CD8-positive, alpha-beta memory T cell (primary cell): ENCODE measurements at regions not wholly inside any gene's neighbourhood (a gene's known extent, or its start where the extent isn't known, plus 50 kb on each side); places are given as distances from the start of the nearest gene placed in this dataset.

Experiments
- CTCF ChIA-PET: fragments of 350-600 bp; sonication (Branson Sonifier 250); formaldehyde crosslinking; loops from one replicate; lab custom pipeline; 2021; ENCODE audit warnings: antibody characterized with exemption; lab: Charles Lee
- POLR2A ChIA-PET: fragments of 350-600 bp; sonication (Branson Sonifier 250); formaldehyde crosslinking; loops from one replicate; lab custom pipeline; 2021; ENCODE audit warnings: antibody characterized with exemption; lab: Charles Lee
- DNase-seq, 5 donors: peaks; one replicate each; pipeline versions ENCODE4 v3.0.0 to v3.0.0-alpha.2; 2020 to 2022; ENCODE audit warnings: mixed read lengths in 1 of 5
- H3K27ac ChIP-seq: one replicate; pipeline ENCODE4 v1.7.0; 2013; ENCODE audit warnings: low read depth, mild to moderate bottlenecking, low read length, moderate library complexity
- H3K27me3 ChIP-seq: 2 replicates; pipeline ENCODE4 v1.7.0; 2013; ENCODE audit warnings: low read length, mild to moderate bottlenecking; ENCODE audit not compliant: insufficient read depth, poor library complexity, severe bottlenecking
- H3K36me3 ChIP-seq: 2 replicates; pipeline ENCODE4 v1.7.0; 2013; ENCODE audit warnings: mild to moderate bottlenecking, low read length, moderate library complexity; ENCODE audit not compliant: insufficient read depth
- H3K4me1 ChIP-seq: 2 replicates; pipeline ENCODE4 v1.7.0; 2013; ENCODE audit warnings: mild to moderate bottlenecking, low read length, moderate library complexity; ENCODE audit not compliant: insufficient read depth
- H3K4me3 ChIP-seq: 2 replicates; pipeline ENCODE4 v1.7.0; 2013; ENCODE audit warnings: mild to moderate bottlenecking, low read length
- H3K9me3 ChIP-seq: 2 replicates; pipeline ENCODE4 v1.7.0; 2013; ENCODE audit warnings: mild to moderate bottlenecking, low read length
- H3K27ac Mint-ChIP-seq, 8 donors: one replicate each; pipeline ENCODE4 v1.8.0; 2020 to 2021; ENCODE audit warnings: mixed read lengths in 8 of 8, mild to moderate bottlenecking in 6 of 8, inconsistent platforms in 3 of 8, moderate library complexity in 3 of 8
- H3K27me3 Mint-ChIP-seq, 2 donors: one replicate each; pipeline ENCODE4 v1.8.0; 2020 to 2021; ENCODE audit warnings: mixed read lengths in 2 of 2, mild to moderate bottlenecking in 1 of 2, moderate library complexity in 1 of 2
- H3K36me3 Mint-ChIP-seq, 3 donors: one replicate each; pipeline ENCODE4 v1.8.0; 2020 to 2021; ENCODE audit warnings: mixed read lengths in 3 of 3, inconsistent platforms in 1 of 3, mild to moderate bottlenecking in 1 of 3
- H3K4me1 Mint-ChIP-seq, 3 donors: one replicate each; pipeline ENCODE4 v1.8.0; 2020 to 2021; ENCODE audit warnings: mixed read lengths in 3 of 3, inconsistent platforms in 1 of 3, mild to moderate bottlenecking in 1 of 3
- H3K4me3 Mint-ChIP-seq, 7 donors: one replicate each; pipeline ENCODE4 v1.8.0; 2020 to 2021; ENCODE audit warnings: mixed read lengths in 7 of 7, mild to moderate bottlenecking in 6 of 7, moderate library complexity in 4 of 7, inconsistent platforms in 2 of 7
- H3K9me3 Mint-ChIP-seq, 5 donors: one replicate each; pipeline ENCODE4 v1.8.0; 2020 to 2022; ENCODE audit warnings: mixed read lengths in 5 of 5, mild to moderate bottlenecking in 3 of 5, moderate library complexity in 2 of 5, inconsistent platforms in 1 of 5

GRCh38 chr13:48797127-48797526, 143.4 kb downstream of the CYSLTR2 start:
- DNase-seq: no peak
- Histone ChIP-seq H3K27me3 (no peaks in the 10 kb centered on the region), H3K27ac (no peak overlapping the region), H3K36me3 (no peaks in the 10 kb centered on the region), H3K9me3 (no peaks in the 10 kb centered on the region), H3K4me3 (no peak overlapping the region), H3K4me1 (no peaks in the 10 kb centered on the region)
- Mint-ChIP-seq H3K27me3 (peaks cover 0 to 1% of the 10 kb centered on the region in 2 donors), H3K4me1 (no peaks in the 10 kb centered on the region), H3K36me3 (peaks cover 0 to 1% (median 0%) of the 10 kb centered on the region in 3 donors), H3K9me3 (no peaks in the 10 kb centered on the region), H3K27ac (no peak overlapping the region), H3K4me3 (no peak overlapping the region)
- CTCF ChIA-PET: no interaction called here
- POLR2A ChIA-PET: no interaction called here

- POLR2A ChIA-PET: no interaction called here
- H3K4me1 Mint-ChIP-seq: no peaks in the 10 kb centered on the region
- H3K27me3 Mint-ChIP-seq: peaks cover 0 to 1% of the 10 kb centered on the region in 2 donors
- Histone ChIP-seq H3K9me3 (no peaks in the 10 kb centered on the region), H3K36me3 (no peaks in the 10 kb centered on the region), H3K27ac (no peak overlapping the region), H3K4me1 (no peaks in the 10 kb centered on the region), H3K4me3 (no peak overlapping the region), H3K27me3 (no peaks in the 10 kb centered on the region)
- H3K9me3 Mint-ChIP-seq: no peaks in the 10 kb centered on the region
- H3K4me3 Mint-ChIP-seq: no peak overlapping the region
- no peak overlapping the region for H3K27ac Mint-ChIP-seq
- CTCF ChIA-PET: interaction anchor here (0.9 to 1.2 kb wide), 2 partner anchors 14 to 30 kb away, joined by 3 to 4 read pairs; no protein-coding TSS in a partner anchor
- no peak for DNase-seq
- peaks cover 0 to 1% (median 0%) of the 10 kb centered on the region in 3 donors for H3K36me3 Mint-ChIP-seq
Observed at GRCh38 chr13:48797761-48798160, 144.0 kb downstream of the CYSLTR2 start.

GRCh38 chr13:48798180-48798579, 144.5 kb downstream of the CYSLTR2 start:
- H3K9me3 ChIP-seq: no peaks in the 10 kb centered on the region
- Mint-ChIP-seq H3K4me1 (no peaks in the 10 kb centered on the region), H3K36me3 (peaks cover 0 to 1% (median 0%) of the 10 kb centered on the region in 3 donors), H3K27ac (no peak overlapping the region), H3K4me3 (no peak overlapping the region), H3K27me3 (peaks cover 0 to 1% of the 10 kb centered on the region in 2 donors), H3K9me3 (no peaks in the 10 kb centered on the region)
- no peaks in the 10 kb centered on the region for H3K27me3 ChIP-seq
- H3K27ac ChIP-seq: no peak overlapping the region
- DNase-seq: no peak
- H3K4me1 ChIP-seq: no peaks in the 10 kb centered on the region
- no peaks in the 10 kb centered on the region for H3K36me3 ChIP-seq
- H3K4me3 ChIP-seq: no peak overlapping the region
- ChIA-PET CTCF (interaction anchor here (0.9 to 1.2 kb wide), 2 partner anchors 14 to 30 kb away, joined by 3 to 4 read pairs; no protein-coding TSS in a partner anchor), POLR2A (no interaction called here)

GRCh38 chr13:48801255-48801654, 147.5 kb downstream of the CYSLTR2 start:
- Mint-ChIP-seq H3K36me3 (no peaks in the 10 kb centered on the region), H3K27me3 (no peaks in the 10 kb centered on the region), H3K4me1 (peaks cover 15 to 17% (median 17%) of the 10 kb centered on the region in 3 donors), H3K9me3 (peaks cover 0 to 4% (median 0%) of the 10 kb centered on the region in 5 donors), H3K4me3 (no peak overlapping the region), H3K27ac (no peak overlapping the region)
- no peak overlapping the region for H3K4me3 ChIP-seq
- DNase-seq: no peak
- ChIA-PET CTCF (no interaction called here), POLR2A (no interaction called here)
- H3K9me3 ChIP-seq: no peaks in the 10 kb centered on the region
- no peaks in the 10 kb centered on the region for H3K36me3 ChIP-seq
- H3K4me1 ChIP-seq: peaks cover 17% of the 10 kb centered on the region
- H3K27ac ChIP-seq: no peak overlapping the region
- H3K27me3 ChIP-seq: no peaks in the 10 kb centered on the region

GRCh38 chr13:48804821-48805601, 151.3 kb downstream of the CYSLTR2 start:
- no peak overlapping the region for H3K27ac ChIP-seq
- H3K27me3 ChIP-seq: no peaks in the 10 kb centered on the region
- POLR2A ChIA-PET: no interaction called here
- CTCF ChIA-PET: interaction anchor here (1.6 kb wide), 1 partner anchor 36 kb away, joined by 4 read pairs; no protein-coding TSS in a partner anchor
- Mint-ChIP-seq H3K9me3 (peaks cover 0 to 4% (median 0%) of the 10 kb centered on the region in 5 donors), H3K4me3 (peak overlapping the region in 4 of 7 donors; percentile 10 to 30 (median 20)), H3K36me3 (peaks cover 0 to 4% (median 0%) of the 10 kb centered on the region in 3 donors), H3K4me1 (peaks cover 21 to 24% (median 22%) of the 10 kb centered on the region in 3 donors), H3K27me3 (no peaks in the 10 kb centered on the region), H3K27ac (peak overlapping the region in 7 of 8 donors; percentile 23 to 76 (median 52))
- no peaks in the 10 kb centered on the region for H3K36me3 ChIP-seq
- H3K4me3 ChIP-seq: no peak overlapping the region
- peaks cover 19% of the 10 kb centered on the region for H3K4me1 ChIP-seq
- DNase-seq: no peak
- H3K9me3 ChIP-seq: no peaks in the 10 kb centered on the region

- Histone ChIP-seq H3K27ac (no peak overlapping the region), H3K36me3 (no peaks in the 10 kb centered on the region), H3K27me3 (no peaks in the 10 kb centered on the region), H3K9me3 (no peaks in the 10 kb centered on the region), H3K4me3 (no peak overlapping the region), H3K4me1 (peaks cover 19% of the 10 kb centered on the region)
- ChIA-PET POLR2A (no interaction called here), CTCF (no interaction called here)
- H3K36me3 Mint-ChIP-seq: peaks cover 0 to 7% (median 2%) of the 10 kb centered on the region in 3 donors
- DNase-seq: no peak
- H3K9me3 Mint-ChIP-seq: peaks cover 0 to 4% (median 0%) of the 10 kb centered on the region in 5 donors
- peak overlapping the region in 2 of 8 donors; percentile 31 to 47 for H3K27ac Mint-ChIP-seq
- H3K4me3 Mint-ChIP-seq: peak overlapping the region in 1 of 7 donors; percentile 18
- peaks cover 0 to 2% of the 10 kb centered on the region in 2 donors for H3K27me3 Mint-ChIP-seq
- peaks cover 21 to 24% (median 22%) of the 10 kb centered on the region in 3 donors for H3K4me1 Mint-ChIP-seq
Observed at GRCh38 chr13:48806522-48806921, 152.8 kb downstream of the CYSLTR2 start.

- CTCF ChIA-PET: no interaction called here
- no peaks in the 10 kb centered on the region for H3K36me3 ChIP-seq
Observed at GRCh38 chr13:48808683-48809082, 155.0 kb downstream of the CYSLTR2 start.

GRCh38 chr13:48810013-48810412, 156.3 kb downstream of the CYSLTR2 start:
- H3K9me3 ChIP-seq: no peaks in the 10 kb centered on the region
- Mint-ChIP-seq H3K4me3 (no peak overlapping the region), H3K36me3 (peaks cover 0 to 9% (median 3%) of the 10 kb centered on the region in 3 donors), H3K4me1 (peaks cover 18 to 19% (median 18%) of the 10 kb centered on the region in 3 donors), H3K9me3 (peaks cover 0 to 2% (median 0%) of the 10 kb centered on the region in 5 donors), H3K27ac (no peak overlapping the region), H3K27me3 (peaks cover 0 to 5% of the 10 kb centered on the region in 2 donors)
- H3K4me3 ChIP-seq: no peak overlapping the region
- no peak for DNase-seq
- H3K27me3 ChIP-seq: no peaks in the 10 kb centered on the region
- H3K36me3 ChIP-seq: no peaks in the 10 kb centered on the region
- ChIA-PET CTCF (no interaction called here), POLR2A (no interaction called here)
- peaks cover 15% of the 10 kb centered on the region for H3K4me1 ChIP-seq
- no peak overlapping the region for H3K27ac ChIP-seq

More at GRCh38 chr13:48808683-48809082, 155.0 kb downstream of the CYSLTR2 start:
- peaks cover 0 to 5% (median 0%) of the 10 kb centered on the region in 5 donors for H3K9me3 Mint-ChIP-seq
- H3K9me3 ChIP-seq: no peaks in the 10 kb centered on the region
- no peak for DNase-seq
- H3K4me1 Mint-ChIP-seq: peaks cover 21 to 24% (median 22%) of the 10 kb centered on the region in 3 donors
- H3K4me3 Mint-ChIP-seq: no peak overlapping the region
- H3K36me3 Mint-ChIP-seq: peaks cover 0 to 9% (median 3%) of the 10 kb centered on the region in 3 donors
- no peak overlapping the region for H3K4me3 ChIP-seq
- H3K4me1 ChIP-seq: peaks cover 19% of the 10 kb centered on the region
- H3K27ac Mint-ChIP-seq: no peak overlapping the region
- POLR2A ChIA-PET: no interaction called here
- H3K27me3 Mint-ChIP-seq: peaks cover 0 to 5% of the 10 kb centered on the region in 2 donors
- H3K27ac ChIP-seq: no peak overlapping the region
- H3K27me3 ChIP-seq: no peaks in the 10 kb centered on the region
